ENCODE measurements at regions not wholly inside any gene's neighbourhood (a gene's known extent, or its start where the extent isn't known, plus 50 kb on each side); places are given as distances from the start of the nearest gene placed in this dataset.

GRCh38 chr18:38646296-38646695 is 1080.7 kb upstream of the CELF4 start:
- Mint-ChIP-seq H3K36me3 (ENCODE audit: low read depth, unreplicated experiment) (no peaks in the 10 kb centered on the region), H3K4me3 (ENCODE audit: unreplicated experiment) (no peak overlapping the region), H3K9me3 (ENCODE audit: unreplicated experiment) (no peaks in the 10 kb centered on the region), H3K4me1 (ENCODE audit: low read depth, unreplicated experiment) (peaks cover 27% of the 10 kb centered on the region), H3K27ac (ENCODE audit: unreplicated experiment) (no peak overlapping the region), H3K27me3 (ENCODE audit: low read depth, unreplicated experiment) (no peaks in the 10 kb centered on the region)
- no peaks in the 10 kb centered on the region for H4K20me1 ChIP-seq (ENCODE audit: insufficient read depth, low read length)
- H3K9ac ChIP-seq (ENCODE audit: low read length): no peak overlapping the region
- H3K4me1 ChIP-seq (ENCODE audit: insufficient read depth, low read length): no peaks in the 10 kb centered on the region
- no peaks in the 10 kb centered on the region for H3K36me3 ChIP-seq (ENCODE audit: insufficient read depth, low read length)
- no peak overlapping the region for H3K4me3 ChIP-seq (ENCODE audit: insufficient read depth, low read depth, low read length)
- DNase-seq (ENCODE audit: low read depth) (no peak), FAIRE-seq (no peak)
- H3K9me3 ChIP-seq (ENCODE audit: insufficient read depth, low read depth, low read length): no peaks in the 10 kb centered on the region
- no peak overlapping the region for H3K27ac ChIP-seq (ENCODE audit: low read depth, low read length)
- no peaks in the 10 kb centered on the region for H3K79me2 ChIP-seq (ENCODE audit: insufficient read depth, low read length)
- TF ChIP-seq EZH2 (IDR thresholded peaks at IDR 0.05; ENCODE audit: insufficient read depth, low read length): no peak
- TF ChIP-seq, protein P1, sequence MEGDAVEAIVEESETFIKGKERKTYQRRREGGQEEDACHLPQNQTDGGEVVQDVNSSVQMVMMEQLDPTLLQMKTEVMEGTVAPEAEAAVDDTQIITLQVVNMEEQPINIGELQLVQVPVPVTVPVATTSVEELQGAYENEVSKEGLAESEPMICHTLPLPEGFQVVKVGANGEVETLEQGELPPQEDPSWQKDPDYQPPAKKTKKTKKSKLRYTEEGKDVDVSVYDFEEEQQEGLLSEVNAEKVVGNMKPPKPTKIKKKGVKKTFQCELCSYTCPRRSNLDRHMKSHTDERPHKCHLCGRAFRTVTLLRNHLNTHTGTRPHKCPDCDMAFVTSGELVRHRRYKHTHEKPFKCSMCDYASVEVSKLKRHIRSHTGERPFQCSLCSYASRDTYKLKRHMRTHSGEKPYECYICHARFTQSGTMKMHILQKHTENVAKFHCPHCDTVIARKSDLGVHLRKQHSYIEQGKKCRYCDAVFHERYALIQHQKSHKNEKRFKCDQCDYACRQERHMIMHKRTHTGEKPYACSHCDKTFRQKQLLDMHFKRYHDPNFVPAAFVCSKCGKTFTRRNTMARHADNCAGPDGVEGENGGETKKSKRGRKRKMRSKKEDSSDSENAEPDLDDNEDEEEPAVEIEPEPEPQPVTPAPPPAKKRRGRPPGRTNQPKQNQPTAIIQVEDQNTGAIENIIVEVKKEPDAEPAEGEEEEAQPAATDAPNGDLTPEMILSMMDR (IDR thresholded peaks at IDR 0.05; ENCODE audit: insufficient read depth, low read depth, low read length): no peak
- no peaks in the 10 kb centered on the region for H3K27me3 ChIP-seq (ENCODE audit: insufficient read depth, low read length)
- H2AFZ ChIP-seq (ENCODE audit: low read depth, low read length): no peak overlapping the region
- H3K4me2 ChIP-seq (ENCODE audit: low read length): no peak overlapping the region

DNA sequence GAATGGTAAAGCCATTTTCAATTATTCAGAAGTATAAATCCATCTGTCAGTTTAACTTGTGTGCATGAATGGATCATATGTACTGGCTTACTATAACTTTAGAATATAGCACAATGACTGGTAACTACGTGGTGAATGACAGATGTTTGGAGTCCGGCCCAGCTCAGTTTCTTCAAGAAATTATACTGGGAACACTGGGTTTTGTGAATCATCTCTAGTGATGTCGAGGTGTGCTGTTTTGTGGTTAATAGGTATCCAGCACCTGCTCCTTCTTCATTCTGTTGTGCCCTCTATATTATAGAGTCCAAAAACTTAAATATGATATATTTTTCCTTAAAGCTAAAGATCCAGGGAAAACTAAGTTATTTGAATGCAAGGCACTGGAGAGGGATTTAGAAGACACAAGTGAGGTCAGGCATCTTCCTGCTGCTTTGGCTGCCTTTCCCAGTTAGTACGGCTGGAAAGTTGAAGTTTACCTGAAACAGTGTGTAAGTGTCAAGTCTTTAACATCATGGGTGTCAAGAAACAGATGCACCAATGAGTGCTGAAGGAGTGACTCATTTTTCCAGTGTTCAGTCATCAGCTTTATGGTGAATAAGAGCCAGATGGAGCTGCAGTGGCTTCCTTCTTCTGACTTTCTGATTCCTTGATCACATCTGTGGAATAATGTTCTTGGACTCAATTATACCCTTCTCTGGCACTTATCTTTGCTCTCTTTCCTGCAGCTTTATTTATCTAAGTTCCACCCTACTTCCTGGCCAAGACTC is 1079.5 kb upstream of the CELF4 start:
- H3K27me3 Mint-ChIP-seq (ENCODE audit: low read depth, unreplicated experiment): no peaks in the 10 kb centered on the region
- H3K9me3 Mint-ChIP-seq (ENCODE audit: unreplicated experiment): no peaks in the 10 kb centered on the region

More for the DNA sequence above, 1079.5 kb upstream of the CELF4 start:
- no peaks in the 10 kb centered on the region for H3K79me2 ChIP-seq (ENCODE audit: insufficient read depth, low read length)
- no peaks in the 10 kb centered on the region for H3K27me3 ChIP-seq (ENCODE audit: insufficient read depth, low read length)
- Mint-ChIP-seq H3K27ac (ENCODE audit: unreplicated experiment) (no peak overlapping the region), H3K36me3 (ENCODE audit: low read depth, unreplicated experiment) (no peaks in the 10 kb centered on the region), H3K4me1 (ENCODE audit: low read depth, unreplicated experiment) (peaks cover 27% of the 10 kb centered on the region), H3K4me3 (ENCODE audit: unreplicated experiment) (no peak overlapping the region)
- H3K9ac ChIP-seq (ENCODE audit: low read length): no peak overlapping the region
- H3K9me3 ChIP-seq (ENCODE audit: insufficient read depth, low read depth, low read length): no peaks in the 10 kb centered on the region
- H3K27ac ChIP-seq (ENCODE audit: low read depth, low read length): no peak overlapping the region
- no peak overlapping the region for H3K4me2 ChIP-seq (ENCODE audit: low read length)
- FAIRE-seq (no peak), DNase-seq (ENCODE audit: low read depth) (no peak)
- H3K36me3 ChIP-seq (ENCODE audit: insufficient read depth, low read length): no peaks in the 10 kb centered on the region
- no peak for TF ChIP-seq EZH2 (IDR thresholded peaks at IDR 0.05; ENCODE audit: insufficient read depth, low read length)
- TF ChIP-seq, protein P1 (IDR thresholded peaks at IDR 0.05; ENCODE audit: insufficient read depth, low read depth, low read length): no peak
- no peak overlapping the region for H2AFZ ChIP-seq (ENCODE audit: low read depth, low read length)
- no peaks in the 10 kb centered on the region for H4K20me1 ChIP-seq (ENCODE audit: insufficient read depth, low read length)
- H3K4me1 ChIP-seq (ENCODE audit: insufficient read depth, low read length): no peaks in the 10 kb centered on the region
- H3K4me3 ChIP-seq (ENCODE audit: insufficient read depth, low read depth, low read length): no peak overlapping the region
